K562 (cell line): ENCODE measurements at regions not wholly inside any gene's neighbourhood (a gene's known extent, or its start where the extent isn't known, plus 50 kb on each side); places are given as distances from the start of the nearest gene placed in this dataset.

Source experiments
- CTBP1 ChIP-seq: fragments of 450-650 bp; IDR thresholded peaks from 2 replicates; pipeline ENCODE4 v1.6.1; 2016; ENCODE audit warnings: borderline replicate concordance
- DNMT1 ChIP-seq: fragments of 450-650 bp; IDR thresholded peaks from 2 replicates; pipeline ENCODE4 v1.6.1; 2016; ENCODE audit warnings: antibody characterized with exemption, mild to moderate bottlenecking
- HCFC1 ChIP-seq: IDR thresholded peaks from 2 replicates; pipeline ENCODE4 v1.6.1; 2012; ENCODE audit warnings: low read depth, low read length, improper control_type of control experiment
- LARP7 ChIP-seq: fragments of 450-650 bp; IDR thresholded peaks from 2 replicates; pipeline ENCODE4 v1.6.1; 2016
- POLR2A ChIP-seq: fragments of 450-650 bp; conservative IDR thresholded peaks from 2 replicates; pipeline ENCODE4 v1.6.1; 2016
- POLR2AphosphoS2 ChIP-seq: IDR thresholded peaks from 2 replicates; pipeline ENCODE4 v1.6.1; 2012; ENCODE audit warnings: low read length, improper control_type of control experiment
- TAF1 ChIP-seq: IDR thresholded peaks from 2 replicates; pipeline ENCODE4 v1.6.1; 2011; ENCODE audit warnings: mild to moderate bottlenecking, low read length, moderate library complexity; ENCODE audit not compliant: insufficient read depth, control insufficient read depth, severe bottlenecking; ENCODE audit errors: extremely low read depth
- TAF7 ChIP-seq: fragments of 450-650 bp; IDR thresholded peaks from 2 replicates; pipeline ENCODE4 v1.6.1; 2016; ENCODE audit warnings: missing genetic modification characterization, missing compliant biosample characterization
- TEAD2 ChIP-seq: fragments of 450-650 bp; IDR thresholded peaks from 2 replicates; pipeline ENCODE4 v1.6.1; 2016; ENCODE audit warnings: missing genetic modification characterization, control low read depth, missing compliant biosample characterization
- ZC3H4 ChIP-seq: sonication (generic); formaldehyde crosslinking; IDR thresholded peaks from 2 replicates; pipeline ENCODE4 v1.9.0; 2021; ENCODE audit warnings: missing genetic modification reagents, borderline replicate concordance
- TF ChIP-seq, protein P1 (sequence below): sonication (generic); formaldehyde crosslinking; IDR thresholded peaks from 2 replicates; pipeline ENCODE4 v1.8.1; 2023; ENCODE audit warnings: mild to moderate bottlenecking, missing genetic modification reagents
- TF ChIP-seq, protein P2 (sequence below): fragments of 450-650 bp; IDR thresholded peaks from 2 replicates; pipeline ENCODE4 v1.6.1; 2014; ENCODE audit warnings: low read depth, mild to moderate bottlenecking, moderate library complexity, borderline replicate concordance
- TF ChIP-seq, protein P3 (sequence below), 3 experiments: IDR thresholded peaks in 2 of 3; conservative IDR thresholded peaks in 1 of 3; 2 replicates each; pipeline ENCODE4 v1.5.1; 2011 to 2012; ENCODE audit warnings: low read length in 3 of 3, mild to moderate bottlenecking in 3 of 3, control low read depth in 2 of 3, improper control_type of control experiment in 1 of 3, inconsistent platforms in 1 of 3, low read depth in 1 of 3, mixed read lengths in 1 of 3, moderate library complexity in 1 of 3; ENCODE audit not compliant: insufficient read depth in 2 of 3

DNA sequence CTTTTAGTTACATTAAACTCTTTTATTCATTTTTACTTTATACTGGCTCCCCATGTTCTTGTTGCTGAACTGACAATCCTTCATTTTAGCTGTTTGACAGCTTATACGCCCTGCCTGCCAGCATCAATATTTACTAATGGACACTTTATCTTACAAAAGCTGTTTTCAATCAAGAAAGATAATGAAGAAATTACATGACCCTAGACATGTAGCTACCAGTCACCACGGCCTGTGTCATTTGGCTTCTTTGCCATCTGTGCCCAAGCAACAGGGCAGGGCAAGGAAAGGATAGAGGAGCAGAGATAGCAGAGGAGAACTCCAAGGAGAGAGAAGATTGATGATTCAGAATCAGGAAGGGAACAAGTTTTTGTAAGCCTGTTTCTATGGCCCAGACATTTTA lies 647.3 kb downstream of the BRINP1 start:
- TF ChIP-seq, protein P1, sequence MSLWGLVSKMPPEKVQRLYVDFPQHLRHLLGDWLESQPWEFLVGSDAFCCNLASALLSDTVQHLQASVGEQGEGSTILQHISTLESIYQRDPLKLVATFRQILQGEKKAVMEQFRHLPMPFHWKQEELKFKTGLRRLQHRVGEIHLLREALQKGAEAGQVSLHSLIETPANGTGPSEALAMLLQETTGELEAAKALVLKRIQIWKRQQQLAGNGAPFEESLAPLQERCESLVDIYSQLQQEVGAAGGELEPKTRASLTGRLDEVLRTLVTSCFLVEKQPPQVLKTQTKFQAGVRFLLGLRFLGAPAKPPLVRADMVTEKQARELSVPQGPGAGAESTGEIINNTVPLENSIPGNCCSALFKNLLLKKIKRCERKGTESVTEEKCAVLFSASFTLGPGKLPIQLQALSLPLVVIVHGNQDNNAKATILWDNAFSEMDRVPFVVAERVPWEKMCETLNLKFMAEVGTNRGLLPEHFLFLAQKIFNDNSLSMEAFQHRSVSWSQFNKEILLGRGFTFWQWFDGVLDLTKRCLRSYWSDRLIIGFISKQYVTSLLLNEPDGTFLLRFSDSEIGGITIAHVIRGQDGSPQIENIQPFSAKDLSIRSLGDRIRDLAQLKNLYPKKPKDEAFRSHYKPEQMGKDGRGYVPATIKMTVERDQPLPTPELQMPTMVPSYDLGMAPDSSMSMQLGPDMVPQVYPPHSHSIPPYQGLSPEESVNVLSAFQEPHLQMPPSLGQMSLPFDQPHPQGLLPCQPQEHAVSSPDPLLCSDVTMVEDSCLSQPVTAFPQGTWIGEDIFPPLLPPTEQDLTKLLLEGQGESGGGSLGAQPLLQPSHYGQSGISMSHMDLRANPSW, result no peak
- no peak for TF ChIP-seq TEAD2
- no peak for TF ChIP-seq LARP7
- no peak for TF ChIP-seq ZC3H4 (CRISPR knock-in tag)
- TF ChIP-seq, protein P2, sequence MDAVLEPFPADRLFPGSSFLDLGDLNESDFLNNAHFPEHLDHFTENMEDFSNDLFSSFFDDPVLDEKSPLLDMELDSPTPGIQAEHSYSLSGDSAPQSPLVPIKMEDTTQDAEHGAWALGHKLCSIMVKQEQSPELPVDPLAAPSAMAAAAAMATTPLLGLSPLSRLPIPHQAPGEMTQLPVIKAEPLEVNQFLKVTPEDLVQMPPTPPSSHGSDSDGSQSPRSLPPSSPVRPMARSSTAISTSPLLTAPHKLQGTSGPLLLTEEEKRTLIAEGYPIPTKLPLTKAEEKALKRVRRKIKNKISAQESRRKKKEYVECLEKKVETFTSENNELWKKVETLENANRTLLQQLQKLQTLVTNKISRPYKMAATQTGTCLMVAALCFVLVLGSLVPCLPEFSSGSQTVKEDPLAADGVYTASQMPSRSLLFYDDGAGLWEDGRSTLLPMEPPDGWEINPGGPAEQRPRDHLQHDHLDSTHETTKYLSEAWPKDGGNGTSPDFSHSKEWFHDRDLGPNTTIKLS, result no peak
- no peak for TF ChIP-seq TAF7 (tag)
- no peak for TF ChIP-seq POLR2AphosphoS2
- TF ChIP-seq, protein P3, sequence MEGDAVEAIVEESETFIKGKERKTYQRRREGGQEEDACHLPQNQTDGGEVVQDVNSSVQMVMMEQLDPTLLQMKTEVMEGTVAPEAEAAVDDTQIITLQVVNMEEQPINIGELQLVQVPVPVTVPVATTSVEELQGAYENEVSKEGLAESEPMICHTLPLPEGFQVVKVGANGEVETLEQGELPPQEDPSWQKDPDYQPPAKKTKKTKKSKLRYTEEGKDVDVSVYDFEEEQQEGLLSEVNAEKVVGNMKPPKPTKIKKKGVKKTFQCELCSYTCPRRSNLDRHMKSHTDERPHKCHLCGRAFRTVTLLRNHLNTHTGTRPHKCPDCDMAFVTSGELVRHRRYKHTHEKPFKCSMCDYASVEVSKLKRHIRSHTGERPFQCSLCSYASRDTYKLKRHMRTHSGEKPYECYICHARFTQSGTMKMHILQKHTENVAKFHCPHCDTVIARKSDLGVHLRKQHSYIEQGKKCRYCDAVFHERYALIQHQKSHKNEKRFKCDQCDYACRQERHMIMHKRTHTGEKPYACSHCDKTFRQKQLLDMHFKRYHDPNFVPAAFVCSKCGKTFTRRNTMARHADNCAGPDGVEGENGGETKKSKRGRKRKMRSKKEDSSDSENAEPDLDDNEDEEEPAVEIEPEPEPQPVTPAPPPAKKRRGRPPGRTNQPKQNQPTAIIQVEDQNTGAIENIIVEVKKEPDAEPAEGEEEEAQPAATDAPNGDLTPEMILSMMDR (IDR thresholded peaks at IDR 0.05 in 2 of 3, conservative IDR thresholded peaks at IDR 0.05 in 1 of 3; ENCODE audit: insufficient read depth in 2 of 3, low read depth in 1 of 3, low read length in 3 of 3), result no peak
- no peak for TF ChIP-seq DNMT1
- no peak for TF ChIP-seq CTBP1
- no peak for TF ChIP-seq TAF1
- TF ChIP-seq HCFC1, result no peak
- no peak for TF ChIP-seq POLR2A
